Lower lobe of right lung (tissue), 2 donors: ENCODE measurements at regions not wholly inside any gene's neighbourhood (a gene's known extent, or its start where the extent isn't known, plus 50 kb on each side); places are given as distances from the start of the nearest gene placed in this dataset.

Source experiments
- ATAC-seq, 2 donors: fragments of 200-7000 bp; cut with Tn5 transposase; one replicate each; pipeline ENCODE4 v1.9.1; 2020 to 2022; ENCODE audit warnings: mild to moderate bottlenecking in 2 of 2, moderate library complexity in 2 of 2
- DNase-seq: peaks from one replicate; pipeline ENCODE4 v3.0.0-alpha.2; 2020
- H3K27ac ChIP-seq: fragments of 200-600 bp; one replicate; pipeline ENCODE4 v1.8.0; 2022
- H3K27me3 ChIP-seq: fragments of 200-600 bp; one replicate; pipeline ENCODE4 v1.8.0; 2022; ENCODE audit warnings: low read depth
- H3K36me3 ChIP-seq: fragments of 200-600 bp; one replicate; pipeline ENCODE4 v1.8.0; 2022; ENCODE audit warnings: mild to moderate bottlenecking
- H3K4me1 ChIP-seq: fragments of 200-600 bp; one replicate; pipeline ENCODE4 v1.8.0; 2022
- H3K4me3 ChIP-seq: fragments of 200-600 bp; one replicate; pipeline ENCODE4 v1.8.0; 2022; ENCODE audit warnings: mild to moderate bottlenecking
- H3K9me3 ChIP-seq: fragments of 200-600 bp; one replicate; pipeline ENCODE4 v1.8.0; 2022
- CTCF ChIP-seq: fragments of 200-600 bp; IDR thresholded peaks from one replicate; pipeline ENCODE4 v1.8.0; 2022; ENCODE audit warnings: antibody characterized with exemption, mild to moderate bottlenecking
- intact Hi-C: fragments of 100-400 bp; cut with DNase I; formaldehyde crosslinking; loops from one replicate; pipeline ENCODE4 v1.11.0; 2022
- donor health status: DM: no; HTN: yes; CAD: no; lungs with severe emphysema.

- no peaks in the 10 kb centered on the region for H3K27me3 ChIP-seq
- H3K27ac ChIP-seq: no peak overlapping the region
- no peak overlapping the region for H3K4me3 ChIP-seq
- no peaks in the 10 kb centered on the region for H3K4me1 ChIP-seq
- H3K36me3 ChIP-seq: no peaks in the 10 kb centered on the region
- no peak for DNase-seq
- no peak for TF ChIP-seq CTCF
- intact Hi-C loops: no loop called here
- no peaks in the 10 kb centered on the region for H3K9me3 ChIP-seq
- ATAC-seq: no peak
These were observed 274.9 kb upstream of the CCL2 start for GRCh38 chr17:33980193-33980592.

GRCh38 chr17:33981711-33982601, 273.1 kb upstream of the CCL2 start:
- no peak for DNase-seq
- no peak overlapping the region for H3K27ac ChIP-seq
- H3K4me3 ChIP-seq: no peak overlapping the region
- intact Hi-C loops: no loop called here
- ATAC-seq: no peak
- no peaks in the 10 kb centered on the region for H3K9me3 ChIP-seq
- H3K4me1 ChIP-seq: no peaks in the 10 kb centered on the region
- no peaks in the 10 kb centered on the region for H3K27me3 ChIP-seq
- TF ChIP-seq CTCF: no peak
- H3K36me3 ChIP-seq: no peaks in the 10 kb centered on the region

- Histone ChIP-seq H3K4me3 (no peak overlapping the region), H3K4me1 (no peaks in the 10 kb centered on the region), H3K27ac (no peak overlapping the region), H3K36me3 (no peaks in the 10 kb centered on the region), H3K9me3 (no peaks in the 10 kb centered on the region), H3K27me3 (no peaks in the 10 kb centered on the region)
- ATAC-seq (no peak), DNase-seq (no peak)
- intact Hi-C loops: no loop called here
- no peak for TF ChIP-seq CTCF
These were observed 272.2 kb upstream of the CCL2 start for GRCh38 chr17:33982909-33983308.

DNA sequence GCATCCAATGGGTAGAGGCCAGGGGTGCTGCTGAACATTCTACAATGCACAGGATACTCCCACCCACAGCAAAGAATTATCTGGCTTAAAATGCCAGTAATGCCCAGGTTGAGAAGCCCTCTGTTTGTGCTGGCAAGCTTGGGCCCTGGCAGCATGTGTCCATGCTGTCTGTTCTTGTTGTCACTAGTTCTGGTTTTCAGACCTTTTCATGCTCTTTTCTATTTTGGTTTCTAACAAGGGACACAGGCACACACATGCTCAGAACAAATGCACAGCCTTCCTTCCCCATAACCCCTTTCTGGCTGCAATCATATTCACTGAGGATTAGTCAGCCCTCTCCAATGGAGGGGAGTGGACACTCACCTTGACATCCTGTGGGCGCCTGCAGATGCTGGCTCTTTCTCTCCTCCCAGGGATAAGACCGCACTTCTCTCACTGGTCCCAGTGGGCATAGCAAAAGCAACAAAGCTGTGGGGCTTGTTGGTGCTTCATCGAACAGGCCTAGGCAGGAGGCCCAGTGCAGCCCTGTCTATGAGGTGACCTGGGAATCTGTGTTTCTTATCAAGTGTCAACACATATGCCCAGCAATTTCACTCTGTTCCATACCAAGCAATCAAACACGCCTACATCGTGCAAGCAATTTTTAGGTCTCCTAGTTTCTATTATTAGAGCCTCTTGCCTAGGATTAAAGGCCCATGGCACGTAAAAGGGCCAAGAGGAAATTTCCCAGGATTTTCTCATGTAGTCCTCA, 271.1 kb upstream of the CCL2 start:
- TF ChIP-seq CTCF: no peak
- DNase-seq (no peak), ATAC-seq (no peak)
- no peaks in the 10 kb centered on the region for H3K27me3 ChIP-seq
- H3K9me3 ChIP-seq: no peaks in the 10 kb centered on the region
- H3K27ac ChIP-seq: no peak overlapping the region
- H3K4me1 ChIP-seq: no peaks in the 10 kb centered on the region
- no peak overlapping the region for H3K4me3 ChIP-seq
- H3K36me3 ChIP-seq: no peaks in the 10 kb centered on the region
- intact Hi-C loops: no loop called here

DNA sequence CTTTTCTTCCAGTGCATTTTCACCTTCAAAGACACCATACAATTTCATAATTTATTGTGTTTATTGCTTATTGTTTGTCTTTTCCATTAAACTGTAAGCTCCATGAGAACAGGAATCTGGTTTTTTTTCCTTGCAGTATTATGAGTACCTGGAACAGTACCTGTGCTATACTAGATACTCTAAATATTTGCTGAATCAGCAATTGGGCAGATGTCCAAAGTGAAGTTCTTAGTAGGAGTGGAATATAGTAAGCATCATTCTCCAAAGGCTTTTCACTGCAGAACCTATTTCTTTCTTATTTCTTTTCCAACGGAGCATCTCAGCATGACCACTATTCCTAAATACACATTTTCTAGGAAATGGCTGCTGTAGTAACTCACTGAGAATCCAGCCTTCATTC, 269.0 kb upstream of the CCL2 start:
- Histone ChIP-seq H3K27ac (no peak overlapping the region), H3K4me3 (no peak overlapping the region), H3K4me1 (no peaks in the 10 kb centered on the region), H3K27me3 (no peaks in the 10 kb centered on the region), H3K36me3 (no peaks in the 10 kb centered on the region), H3K9me3 (no peaks in the 10 kb centered on the region)
- intact Hi-C loops: no loop called here
- TF ChIP-seq CTCF: no peak
- no peak for DNase-seq
- ATAC-seq: no peak
